ENCODE measurements at regions not wholly inside any gene's neighbourhood (a gene's known extent, or its start where the extent isn't known, plus 50 kb on each side); places are given as distances from the start of the nearest gene placed in this dataset.

GRCh38 chr2:128474962-128475361, 156.3 kb upstream of the HS6ST1 start:
- H3K4me2 ChIP-seq (ENCODE audit: low read length): no peak overlapping the region
- no peaks in the 10 kb centered on the region for H3K79me2 ChIP-seq (ENCODE audit: control insufficient read depth, low read length)
- H3F3A ChIP-seq (ENCODE audit: control insufficient read depth, insufficient read depth): no peaks in the 10 kb centered on the region
- no peak overlapping the region for H3K4me3 ChIP-seq (ENCODE audit: low read length)
- H3K27ac ChIP-seq (ENCODE audit: low read depth, low read length): no peak overlapping the region
- H3K27me3 ChIP-seq (ENCODE audit: control insufficient read depth, low read length): no peaks in the 10 kb centered on the region
- H3K9me3 ChIP-seq (ENCODE audit: control insufficient read depth, insufficient read depth, low read length): peaks cover 8% of the 10 kb centered on the region
- H3K36me3 ChIP-seq (ENCODE audit: control insufficient read depth, low read length): no peaks in the 10 kb centered on the region
- H3K9me2 ChIP-seq (replicated peaks; ENCODE audit: control insufficient read depth, low read length): no peaks in the 10 kb centered on the region
- no peak for TF ChIP-seq CTCF (IDR thresholded peaks at IDR 0.05; ENCODE audit: low read depth, low read length, poor library complexity, severe bottlenecking)
- no peak for TF ChIP-seq EZH2phosphoT487 (IDR thresholded peaks at IDR 0.05; ENCODE audit: borderline replicate concordance, low read length)
- peaks cover 9% of the 10 kb centered on the region for H3K4me1 ChIP-seq (ENCODE audit: control insufficient read depth, low read length)
- H4K20me1 ChIP-seq (ENCODE audit: control insufficient read depth, insufficient read depth, low read depth, low read length): no peaks in the 10 kb centered on the region

GRCh38 chr2:128475427-128476211, 157.0 kb upstream of the HS6ST1 start:
- H3K4me1 ChIP-seq (ENCODE audit: control insufficient read depth, low read length): peaks cover 9% of the 10 kb centered on the region
- H3K27me3 ChIP-seq (ENCODE audit: control insufficient read depth, low read length): no peaks in the 10 kb centered on the region
- no peaks in the 10 kb centered on the region for H3F3A ChIP-seq (ENCODE audit: control insufficient read depth, insufficient read depth)
- no peaks in the 10 kb centered on the region for H3K79me2 ChIP-seq (ENCODE audit: control insufficient read depth, low read length)
- H3K9me2 ChIP-seq (replicated peaks; ENCODE audit: control insufficient read depth, low read length): no peaks in the 10 kb centered on the region
- no peak for TF ChIP-seq EZH2phosphoT487 (IDR thresholded peaks at IDR 0.05; ENCODE audit: borderline replicate concordance, low read length)
- no peak for TF ChIP-seq CTCF (IDR thresholded peaks at IDR 0.05; ENCODE audit: low read depth, low read length, poor library complexity, severe bottlenecking)
- H3K4me2 ChIP-seq (ENCODE audit: low read length): no peak overlapping the region
- H3K9me3 ChIP-seq (ENCODE audit: control insufficient read depth, insufficient read depth, low read length): peaks cover 2% of the 10 kb centered on the region; the same call in 1 of the 2 replicates
- no peaks in the 10 kb centered on the region for H4K20me1 ChIP-seq (ENCODE audit: control insufficient read depth, insufficient read depth, low read depth, low read length)
- no peak overlapping the region for H3K4me3 ChIP-seq (ENCODE audit: low read length)
- no peaks in the 10 kb centered on the region for H3K36me3 ChIP-seq (ENCODE audit: control insufficient read depth, low read length)
- no peak overlapping the region for H3K27ac ChIP-seq (ENCODE audit: low read depth, low read length)

GRCh38 chr2:128477026-128477820, 158.6 kb upstream of the HS6ST1 start:
- no peaks in the 10 kb centered on the region for H3K36me3 ChIP-seq (ENCODE audit: control insufficient read depth, low read length)
- no peaks in the 10 kb centered on the region for H3K27me3 ChIP-seq (ENCODE audit: control insufficient read depth, low read length)
- H3K27ac ChIP-seq (ENCODE audit: low read depth, low read length): no peak overlapping the region
- H3F3A ChIP-seq (ENCODE audit: control insufficient read depth, insufficient read depth): no peaks in the 10 kb centered on the region
- no peak overlapping the region for H3K4me2 ChIP-seq (ENCODE audit: low read length)
- H4K20me1 ChIP-seq (ENCODE audit: control insufficient read depth, insufficient read depth, low read depth, low read length): no peaks in the 10 kb centered on the region
- no peaks in the 10 kb centered on the region for H3K9me2 ChIP-seq (replicated peaks; ENCODE audit: control insufficient read depth, low read length)
- no peak overlapping the region for H3K4me3 ChIP-seq (ENCODE audit: low read length)
- TF ChIP-seq EZH2phosphoT487 (IDR thresholded peaks at IDR 0.05; ENCODE audit: borderline replicate concordance, low read length) (no peak), CTCF (IDR thresholded peaks at IDR 0.05; ENCODE audit: low read depth, low read length, poor library complexity, severe bottlenecking) (no peak)
- no peaks in the 10 kb centered on the region; the same call in 1 of the 2 replicates for H3K9me3 ChIP-seq (ENCODE audit: control insufficient read depth, insufficient read depth, low read length)
- no peaks in the 10 kb centered on the region for H3K79me2 ChIP-seq (ENCODE audit: control insufficient read depth, low read length)
- peaks cover 9% of the 10 kb centered on the region for H3K4me1 ChIP-seq (ENCODE audit: control insufficient read depth, low read length)

All from DOHH2 (cell line).